ENCODE measurements at regions not wholly inside any gene's neighbourhood (a gene's known extent, or its start where the extent isn't known, plus 50 kb on each side); places are given as distances from the start of the nearest gene placed in this dataset.

DNA sequence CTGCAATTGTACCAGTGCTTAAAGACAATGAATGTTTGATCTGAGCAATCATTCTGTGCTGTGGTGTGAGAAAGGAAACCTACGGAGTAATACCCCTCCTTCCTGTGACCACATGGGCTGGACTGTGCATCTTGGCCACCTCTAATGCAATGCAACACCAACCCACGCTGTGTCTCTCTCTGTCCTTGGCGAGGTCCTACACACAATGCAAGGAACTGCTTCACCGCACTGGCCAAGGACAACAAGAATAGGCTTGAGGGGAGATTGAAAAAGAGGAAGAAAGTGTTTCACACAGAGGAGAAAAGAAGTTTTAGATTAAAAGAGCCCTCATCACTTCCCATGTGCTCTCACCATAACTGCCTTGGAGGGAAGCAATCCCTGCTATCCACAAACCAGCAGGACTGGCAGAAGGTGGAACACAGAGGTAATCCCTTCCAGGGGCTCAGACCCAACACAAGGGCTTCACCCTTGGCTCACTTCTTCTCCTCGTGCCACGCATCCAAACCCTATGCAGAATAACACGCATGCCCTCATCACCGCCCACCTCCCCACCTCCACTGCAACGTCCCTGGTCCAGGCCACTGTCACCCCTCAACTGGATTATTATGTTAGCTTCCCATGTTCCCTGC lies 112.5 kb upstream of the ERG start:
- Histone ChIP-seq H3K9me2 (replicated peaks; ENCODE audit: control insufficient read depth, low read length) (no peaks in the 10 kb centered on the region), H4K20me1 (ENCODE audit: control insufficient read depth, insufficient read depth, low read depth, low read length) (no peaks in the 10 kb centered on the region), H3K36me3 (ENCODE audit: control insufficient read depth, low read length) (no peaks in the 10 kb centered on the region), H3K4me2 (ENCODE audit: low read length) (no peak overlapping the region), H3K9me3 (ENCODE audit: control insufficient read depth, insufficient read depth, low read length) (no peaks in the 10 kb centered on the region), H3K4me3 (ENCODE audit: low read length) (no peak overlapping the region), H3F3A (ENCODE audit: control insufficient read depth, insufficient read depth) (no peaks in the 10 kb centered on the region), H3K79me2 (ENCODE audit: control insufficient read depth, low read length) (no peaks in the 10 kb centered on the region), H3K27ac (ENCODE audit: low read depth, low read length) (no peak overlapping the region), H3K4me1 (ENCODE audit: control insufficient read depth, low read length) (no peaks in the 10 kb centered on the region), H3K27me3 (ENCODE audit: control insufficient read depth, low read length) (no peaks in the 10 kb centered on the region)
- no peak for TF ChIP-seq EZH2phosphoT487 (IDR thresholded peaks at IDR 0.05; ENCODE audit: borderline replicate concordance, low read length)
- TF ChIP-seq, protein P1, sequence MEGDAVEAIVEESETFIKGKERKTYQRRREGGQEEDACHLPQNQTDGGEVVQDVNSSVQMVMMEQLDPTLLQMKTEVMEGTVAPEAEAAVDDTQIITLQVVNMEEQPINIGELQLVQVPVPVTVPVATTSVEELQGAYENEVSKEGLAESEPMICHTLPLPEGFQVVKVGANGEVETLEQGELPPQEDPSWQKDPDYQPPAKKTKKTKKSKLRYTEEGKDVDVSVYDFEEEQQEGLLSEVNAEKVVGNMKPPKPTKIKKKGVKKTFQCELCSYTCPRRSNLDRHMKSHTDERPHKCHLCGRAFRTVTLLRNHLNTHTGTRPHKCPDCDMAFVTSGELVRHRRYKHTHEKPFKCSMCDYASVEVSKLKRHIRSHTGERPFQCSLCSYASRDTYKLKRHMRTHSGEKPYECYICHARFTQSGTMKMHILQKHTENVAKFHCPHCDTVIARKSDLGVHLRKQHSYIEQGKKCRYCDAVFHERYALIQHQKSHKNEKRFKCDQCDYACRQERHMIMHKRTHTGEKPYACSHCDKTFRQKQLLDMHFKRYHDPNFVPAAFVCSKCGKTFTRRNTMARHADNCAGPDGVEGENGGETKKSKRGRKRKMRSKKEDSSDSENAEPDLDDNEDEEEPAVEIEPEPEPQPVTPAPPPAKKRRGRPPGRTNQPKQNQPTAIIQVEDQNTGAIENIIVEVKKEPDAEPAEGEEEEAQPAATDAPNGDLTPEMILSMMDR (IDR thresholded peaks at IDR 0.05; ENCODE audit: low read depth, low read length, poor library complexity, severe bottlenecking) = no peak

- H3K36me3 ChIP-seq (ENCODE audit: control insufficient read depth, low read length) = no peaks in the 10 kb centered on the region
Measured at GRCh38 chr21:38611277-38611676, 113.0 kb upstream of the ERG start.

DNA sequence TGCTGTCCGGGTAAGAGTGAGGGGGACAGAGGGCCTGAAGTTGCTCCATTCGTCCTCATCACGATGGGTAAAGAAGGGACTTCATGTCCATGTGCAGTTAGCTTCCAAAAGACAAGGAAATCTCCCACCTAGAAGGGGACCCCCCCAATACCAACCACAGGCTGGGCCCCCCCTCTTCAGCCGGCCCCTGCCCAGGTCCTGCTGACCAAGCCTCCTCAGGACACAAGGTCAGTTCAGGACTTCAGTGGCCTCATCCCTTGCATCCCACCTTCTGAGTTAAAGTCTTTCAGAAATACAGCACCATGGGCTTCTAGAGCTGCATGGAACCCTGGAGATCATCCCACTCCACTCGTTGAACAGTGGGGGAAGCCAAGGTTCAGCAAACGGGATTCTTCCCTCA lies 115.4 kb upstream of the ERG start:
- Histone ChIP-seq H3K79me2 (ENCODE audit: control insufficient read depth, low read length) (no peaks in the 10 kb centered on the region), H3K9me3 (ENCODE audit: control insufficient read depth, insufficient read depth, low read length) (no peaks in the 10 kb centered on the region), H3K27ac (ENCODE audit: low read depth, low read length) (no peak overlapping the region), H3F3A (ENCODE audit: control insufficient read depth, insufficient read depth) (no peaks in the 10 kb centered on the region), H3K4me3 (ENCODE audit: low read length) (no peak overlapping the region), H3K9me2 (replicated peaks; ENCODE audit: control insufficient read depth, low read length) (no peaks in the 10 kb centered on the region), H3K4me2 (ENCODE audit: low read length) (no peak overlapping the region), H3K4me1 (ENCODE audit: control insufficient read depth, low read length) (no peaks in the 10 kb centered on the region), H4K20me1 (ENCODE audit: control insufficient read depth, insufficient read depth, low read depth, low read length) (no peaks in the 10 kb centered on the region), H3K27me3 (ENCODE audit: control insufficient read depth, low read length) (no peaks in the 10 kb centered on the region), H3K36me3 (ENCODE audit: control insufficient read depth, low read length) (no peaks in the 10 kb centered on the region)
- no peak for TF ChIP-seq EZH2phosphoT487 (IDR thresholded peaks at IDR 0.05; ENCODE audit: borderline replicate concordance, low read length)
- TF ChIP-seq, protein P1 (IDR thresholded peaks at IDR 0.05; ENCODE audit: low read depth, low read length, poor library complexity, severe bottlenecking) = no peak

More at GRCh38 chr21:38611277-38611676, 113.0 kb upstream of the ERG start:
- no peaks in the 10 kb centered on the region for H3K9me2 ChIP-seq (replicated peaks; ENCODE audit: control insufficient read depth, low read length)
- H3K9me3 ChIP-seq (ENCODE audit: control insufficient read depth, insufficient read depth, low read length) = no peaks in the 10 kb centered on the region
- no peak overlapping the region for H3K4me2 ChIP-seq (ENCODE audit: low read length)
- H3K79me2 ChIP-seq (ENCODE audit: control insufficient read depth, low read length) = no peaks in the 10 kb centered on the region
- TF ChIP-seq, protein P1 (IDR thresholded peaks at IDR 0.05; ENCODE audit: low read depth, low read length, poor library complexity, severe bottlenecking) = no peak
- TF ChIP-seq EZH2phosphoT487 (IDR thresholded peaks at IDR 0.05; ENCODE audit: borderline replicate concordance, low read length) = no peak
- no peaks in the 10 kb centered on the region for H3F3A ChIP-seq (ENCODE audit: control insufficient read depth, insufficient read depth)
- H3K4me3 ChIP-seq (ENCODE audit: low read length) = no peak overlapping the region
- no peaks in the 10 kb centered on the region for H3K27me3 ChIP-seq (ENCODE audit: control insufficient read depth, low read length)
- no peak overlapping the region for H3K27ac ChIP-seq (ENCODE audit: low read depth, low read length)
- H4K20me1 ChIP-seq (ENCODE audit: control insufficient read depth, insufficient read depth, low read depth, low read length) = no peaks in the 10 kb centered on the region
- H3K4me1 ChIP-seq (ENCODE audit: control insufficient read depth, low read length) = no peaks in the 10 kb centered on the region

Data from DOHH2 (cell line).